OCI-LY3 (cell line): ENCODE measurements at regions not wholly inside any gene's neighbourhood (a gene's known extent, or its start where the extent isn't known, plus 50 kb on each side); places are given as distances from the start of the nearest gene placed in this dataset.

Experiments
- EZH2phosphoT487 ChIP-seq: fragments of 200-600 bp; shearing (Covaris generic); IDR thresholded peaks from 2 replicates; pipeline ENCODE4 v1.6.1; 2018; ENCODE audit warnings: antibody characterized with exemption, mixed run types, low read depth
- TF ChIP-seq, protein P1 (sequence below): fragments of 200-600, 300-600 bp; sonication (generic); IDR thresholded peaks from 2 replicates; pipeline ENCODE4 v1.5.1; 2014; ENCODE audit warnings: antibody characterized with exemption, low read length, low read depth

DNA sequence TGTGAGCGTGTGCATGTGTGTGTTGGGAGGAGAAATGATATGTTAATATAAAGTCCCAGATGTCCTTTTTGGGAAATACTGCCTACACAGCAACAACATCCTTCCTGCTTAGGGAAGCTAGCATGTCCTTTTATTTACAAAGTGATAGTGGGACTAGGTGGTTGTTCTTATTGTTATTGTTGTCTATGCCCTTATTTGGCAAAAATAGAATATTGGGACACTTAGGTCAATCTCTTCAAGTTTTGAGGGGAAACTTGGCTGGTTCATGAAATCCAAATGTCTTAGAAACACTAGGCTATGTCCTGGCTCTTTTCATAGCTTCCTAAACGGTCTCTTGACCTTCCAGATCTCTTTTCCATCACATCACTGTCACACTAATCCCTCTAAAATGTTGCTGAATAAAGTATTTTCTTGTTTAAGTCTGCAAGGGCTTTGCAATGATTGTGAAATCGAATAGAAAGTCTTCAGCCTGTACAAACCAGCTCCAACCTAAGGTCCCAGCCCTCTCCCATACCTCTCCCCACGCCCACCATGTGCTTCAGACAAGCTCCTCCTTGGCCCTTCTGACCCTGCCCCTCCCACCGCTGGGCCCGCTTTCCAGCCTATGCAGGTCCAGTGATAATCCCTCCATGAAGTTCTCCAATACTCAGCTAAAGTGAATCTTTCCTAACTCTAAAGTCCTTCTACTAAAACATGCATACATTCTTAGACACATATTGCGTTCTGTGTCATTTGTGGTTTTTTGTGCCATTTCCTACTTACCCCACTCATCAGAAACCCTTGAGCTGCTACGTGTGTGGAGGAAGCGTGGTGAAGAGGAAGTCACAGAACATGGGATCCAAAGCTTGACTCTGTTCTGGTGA lies 205.1 kb downstream of the LY86 start:
- TF ChIP-seq, protein P1, sequence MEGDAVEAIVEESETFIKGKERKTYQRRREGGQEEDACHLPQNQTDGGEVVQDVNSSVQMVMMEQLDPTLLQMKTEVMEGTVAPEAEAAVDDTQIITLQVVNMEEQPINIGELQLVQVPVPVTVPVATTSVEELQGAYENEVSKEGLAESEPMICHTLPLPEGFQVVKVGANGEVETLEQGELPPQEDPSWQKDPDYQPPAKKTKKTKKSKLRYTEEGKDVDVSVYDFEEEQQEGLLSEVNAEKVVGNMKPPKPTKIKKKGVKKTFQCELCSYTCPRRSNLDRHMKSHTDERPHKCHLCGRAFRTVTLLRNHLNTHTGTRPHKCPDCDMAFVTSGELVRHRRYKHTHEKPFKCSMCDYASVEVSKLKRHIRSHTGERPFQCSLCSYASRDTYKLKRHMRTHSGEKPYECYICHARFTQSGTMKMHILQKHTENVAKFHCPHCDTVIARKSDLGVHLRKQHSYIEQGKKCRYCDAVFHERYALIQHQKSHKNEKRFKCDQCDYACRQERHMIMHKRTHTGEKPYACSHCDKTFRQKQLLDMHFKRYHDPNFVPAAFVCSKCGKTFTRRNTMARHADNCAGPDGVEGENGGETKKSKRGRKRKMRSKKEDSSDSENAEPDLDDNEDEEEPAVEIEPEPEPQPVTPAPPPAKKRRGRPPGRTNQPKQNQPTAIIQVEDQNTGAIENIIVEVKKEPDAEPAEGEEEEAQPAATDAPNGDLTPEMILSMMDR, result no peak
- TF ChIP-seq EZH2phosphoT487, result no peak
